ENCODE measurements at regions not wholly inside any gene's neighbourhood (a gene's known extent, or its start where the extent isn't known, plus 50 kb on each side); places are given as distances from the start of the nearest gene placed in this dataset.
A peak's percentile ranks its signal among the peaks of the same experiment; 100 is the strongest.
"Not testable (repeated sequence)": the region's sequence is repeated elsewhere in the genome, so short reads cannot be mapped to it uniquely, and the experiment has no call there.

GRCh38 chr6:125354649-125355048 lies 52.9 kb upstream of the HDDC2 start:
- no peak for DNase-seq (ENCODE audit: low read depth, low spot score)
- no peak overlapping the region for H3K4me3 ChIP-seq (ENCODE audit: low read length)

- no peak overlapping the region for H3K4me3 ChIP-seq (ENCODE audit: low read length)
- no peak for DNase-seq (ENCODE audit: low read depth, low spot score)
Observed at GRCh38 chr6:125356884-125357283, 55.1 kb upstream of the HDDC2 start.

GRCh38 chr6:125357515-125358256 lies 55.9 kb upstream of the HDDC2 start:
- no peak overlapping the region for H3K4me3 ChIP-seq (ENCODE audit: low read length)
- DNase-seq (ENCODE audit: low read depth, low spot score): peak; percentile 44

- DNase-seq (ENCODE audit: low read depth, low spot score): no peak
- H3K4me3 ChIP-seq (ENCODE audit: low read length): no peak overlapping the region
Observed at GRCh38 chr6:125358898-125359297, 57.1 kb upstream of the HDDC2 start.

- no peak overlapping the region for H3K4me3 ChIP-seq (ENCODE audit: low read length)
- no peak for DNase-seq (ENCODE audit: low read depth, low spot score)
Observed at GRCh38 chr6:125361868-125362267, 60.1 kb upstream of the HDDC2 start.

GRCh38 chr6:125363039-125363823 lies 61.5 kb upstream of the HDDC2 start:
- H3K4me3 ChIP-seq (ENCODE audit: low read length): no peak overlapping the region
- no peak for DNase-seq (ENCODE audit: low read depth, low spot score)

GRCh38 chr6:125363824-125364165 lies 62.0 kb upstream of the HDDC2 start:
- no peak overlapping the region for H3K4me3 ChIP-seq (ENCODE audit: low read length)
- DNase-seq (ENCODE audit: low read depth, low spot score): no peak

- no peak for DNase-seq (ENCODE audit: low read depth, low spot score)
- H3K4me3 ChIP-seq (ENCODE audit: low read length): no peak overlapping the region
Observed at GRCh38 chr6:125365230-125365629, 63.5 kb upstream of the HDDC2 start.

- DNase-seq (ENCODE audit: low read depth, low spot score): no peak
- no peak overlapping the region for H3K4me3 ChIP-seq (ENCODE audit: low read length)
Observed at GRCh38 chr6:125367036-125367782, 65.4 kb upstream of the HDDC2 start.

- no peak for DNase-seq (ENCODE audit: low read depth, low spot score)
- H3K4me3 ChIP-seq (ENCODE audit: low read length): no peak overlapping the region
Observed at GRCh38 chr6:125370343-125370742, 68.6 kb upstream of the HDDC2 start.

GRCh38 chr6:125375013-125375412 lies 73.2 kb upstream of the HDDC2 start:
- DNase-seq (ENCODE audit: low read depth, low spot score): no peak
- H3K4me3 ChIP-seq (ENCODE audit: low read length): no peak overlapping the region

- DNase-seq (ENCODE audit: low read depth, low spot score): no peak
Observed at GRCh38 chr6:125375821-125376220, 74.1 kb upstream of the HDDC2 start.

GRCh38 chr6:125377621-125378020 lies 75.9 kb upstream of the HDDC2 start:
- no peak for DNase-seq (ENCODE audit: low read depth, low spot score)
- H3K4me3 ChIP-seq (ENCODE audit: low read length): no peak overlapping the region

More at GRCh38 chr6:125375821-125376220, 74.1 kb upstream of the HDDC2 start:
- H3K4me3 ChIP-seq (ENCODE audit: low read length): no peak overlapping the region

- no peak for DNase-seq (ENCODE audit: low read depth, low spot score)
- H3K4me3 ChIP-seq (ENCODE audit: low read length): no peak overlapping the region
Observed at GRCh38 chr6:125379174-125379573, 77.4 kb upstream of the HDDC2 start.

- H3K4me3 ChIP-seq (ENCODE audit: low read length): no peak overlapping the region
- no peak for DNase-seq (ENCODE audit: low read depth, low spot score)
Observed at GRCh38 chr6:125380474-125380873, 78.7 kb upstream of the HDDC2 start.

- not testable (repeated sequence) for H3K4me3 ChIP-seq (ENCODE audit: low read length); DNase-seq (ENCODE audit: low read depth, low spot score)
Observed at GRCh38 chr6:125386337-125386736, 84.6 kb upstream of the HDDC2 start.

- DNase-seq (ENCODE audit: low read depth, low spot score): no peak
- H3K4me3 ChIP-seq (ENCODE audit: low read length): no peak overlapping the region
Observed at GRCh38 chr6:125392682-125393081, 90.9 kb upstream of the HDDC2 start.

- peak; percentile 25 for DNase-seq (ENCODE audit: low read depth, low spot score)
- H3K4me3 ChIP-seq (ENCODE audit: low read length): no peak overlapping the region
Observed at GRCh38 chr6:125393449-125393858, 91.7 kb upstream of the HDDC2 start.

- no peak overlapping the region for H3K4me3 ChIP-seq (ENCODE audit: low read length)
- no peak for DNase-seq (ENCODE audit: low read depth, low spot score)
Observed at GRCh38 chr6:125406741-125407140, 105.0 kb upstream of the HDDC2 start.

- no peak for DNase-seq (ENCODE audit: low read depth, low spot score)
- H3K4me3 ChIP-seq (ENCODE audit: low read length): no peak overlapping the region
Observed at GRCh38 chr6:125414507-125414906, 112.7 kb upstream of the HDDC2 start.

Data from Jurkat, Clone E6-1 (cell line).